Upper lobe of left lung (tissue), 4 donors: ENCODE measurements at regions not wholly inside any gene's neighbourhood (a gene's known extent, or its start where the extent isn't known, plus 50 kb on each side); places are given as distances from the start of the nearest gene placed in this dataset.

Experiments used
- CTCF ChIP-seq, 6 experiments: fragments of 450-650 bp in 4 of 6; fragments of 200-600 bp in 2 of 6; sonication (generic) in 2 of 6; IDR thresholded peaks; one replicate each; pipeline ENCODE4 v1.5.1; 2016 to 2019; ENCODE audit warnings: antibody characterized with exemption in 6 of 6
- EP300 ChIP-seq, 4 donors: sonication (generic); formaldehyde crosslinking; IDR thresholded peaks; one replicate each; pipeline ENCODE4 v1.5.1; 2017; ENCODE audit warnings: antibody characterized with exemption in 4 of 4, control low read depth in 2 of 4
- POLR2A ChIP-seq, 4 donors: fragments of 450-650 bp; IDR thresholded peaks; one replicate each; pipeline ENCODE4 v1.5.1; 2016 to 2017; ENCODE audit warnings: antibody characterized with exemption in 4 of 4, mild to moderate bottlenecking in 2 of 4

DNA sequence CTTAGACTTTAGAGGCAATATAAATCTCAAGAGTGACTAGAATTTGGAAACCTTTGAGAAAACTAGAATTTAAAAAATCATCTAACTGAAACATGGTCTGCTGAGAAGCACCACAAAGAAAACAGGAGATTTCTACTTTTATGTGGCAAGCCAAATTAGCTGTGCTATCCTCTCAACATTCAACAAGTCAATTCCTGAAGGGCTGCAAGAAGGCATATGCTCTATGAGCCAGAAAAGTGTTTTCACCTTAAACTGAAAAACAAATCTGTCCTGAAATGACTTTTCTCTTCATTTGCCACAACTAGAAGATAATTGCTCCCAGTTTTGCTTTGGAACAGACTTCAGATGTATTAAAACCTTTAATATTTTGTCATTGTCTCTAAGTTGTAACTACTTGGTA, 263.2 kb upstream of the EDNRA start:
- no peak for TF ChIP-seq EP300 (IDR thresholded peaks at IDR 0.05)
- TF ChIP-seq POLR2A (IDR thresholded peaks at IDR 0.05), result no peak
- TF ChIP-seq CTCF (IDR thresholded peaks at IDR 0.05), result no peak
